HepG2 (cell line): ENCODE measurements at regions not wholly inside any gene's neighbourhood (a gene's known extent, or its start where the extent isn't known, plus 50 kb on each side); places are given as distances from the start of the nearest gene placed in this dataset.
A peak's percentile ranks its signal among the peaks of the same experiment; 100 is the strongest.

Source experiments
- ATAC-seq: fragments of 200-7000 bp; cut with Tn5 transposase; 3 replicates; pipeline ENCODE4 v1.9.1; 2020; ENCODE audit warnings: mild to moderate bottlenecking, moderate library complexity
- BruUV-seq: library from RNA; stranded (reverse); fragments of 400-500 nt; replicated peaks from 2 replicates; lab custom pipeline; 2021; lab: Mats Ljungman, UMichigan
- CTCF ChIA-PET: fragments of 300-600 bp; formaldehyde crosslinking; extraction: SDS; loops from one replicate; lab custom pipeline; 2021; ENCODE audit warnings: low total read pairs, inconsistent platforms, low intra/inter-chr PET ratio; lab: Yijun Ruan, JAX
- POLR2A ChIA-PET: fragments of 350-600 bp; sonication (Branson Sonifier 250); formaldehyde crosslinking; loops from one replicate; lab custom pipeline; 2020; ENCODE audit warnings: antibody characterized with exemption, inconsistent platforms; lab: Yijun Ruan, JAX
- DNase-seq: peaks from one replicate; pipeline ENCODE4 v3.0.0-alpha.2; 2015; ENCODE audit warnings: low spot score
- FAIRE-seq: peaks from 3 replicates; lab custom pipeline; 2011; peaks lifted over from hg19 to GRCh38; lab: Jason Lieb, UNC
- H2AFZ ChIP-seq: one replicate; pipeline ENCODE4 v1.6.1; 2011; ENCODE audit warnings: low read length, inconsistent platforms
- H3K27ac ChIP-seq: fragments of 300-600 bp; 3 replicates; pipeline ENCODE4 v1.8.0; 2011; ENCODE audit warnings: mixed run types, mild to moderate bottlenecking, mixed read lengths, low read length, inconsistent platforms; ENCODE audit not compliant: insufficient read depth; ENCODE audit errors: extremely low read length
- H3K27me3 ChIP-seq, 2 experiments: fragments of 200-600 bp in 1 of 2; 2 replicates in 1 of 2; 3 replicates in 1 of 2; pipeline versions ENCODE4 v1.6.0 to v1.8.0; 2011; ENCODE audit warnings: low read length in 2 of 2, mild to moderate bottlenecking in 2 of 2, moderate library complexity in 2 of 2, inconsistent platforms in 1 of 2; ENCODE audit not compliant: insufficient read depth in 2 of 2, control insufficient read depth in 1 of 2
- H3K36me3 ChIP-seq, 2 experiments: fragments of 200-600 bp in 1 of 2; replicated peaks in 1 of 2; 2 replicates in 1 of 2; 3 replicates in 1 of 2; pipeline versions ENCODE4 v1.5.1 to v1.8.0; 2011; ENCODE audit warnings: low read length in 2 of 2, inconsistent platforms in 1 of 2; ENCODE audit not compliant: insufficient read depth in 2 of 2, control insufficient read depth in 1 of 2
- H3K4me1 ChIP-seq: 2 replicates; pipeline ENCODE4 v1.5.1; 2012; ENCODE audit warnings: low read length, inconsistent platforms; ENCODE audit not compliant: insufficient read depth
- H3K4me2 ChIP-seq: 2 replicates; pipeline ENCODE4 v1.6.0; 2011; ENCODE audit warnings: low read depth, low read length, inconsistent platforms
- H3K4me3 ChIP-seq, 3 experiments: fragments of 200-600 bp in 1 of 3; sonication (generic), shearing (Covaris generic) in 1 of 3; replicated peaks in 1 of 3; 2 replicates each; pipeline ENCODE4 v1.5.1; 2011 to 2016; ENCODE audit warnings: low read length in 3 of 3, inconsistent platforms in 2 of 3, low read depth in 2 of 3, mild to moderate bottlenecking in 2 of 3, control low read depth in 1 of 3, mixed read lengths in 1 of 3; ENCODE audit not compliant: insufficient read depth in 1 of 3
- H3K79me2 ChIP-seq: one replicate; pipeline ENCODE4 v1.6.1; 2011; ENCODE audit warnings: low read length, inconsistent platforms; ENCODE audit not compliant: insufficient read depth
- H3K9ac ChIP-seq: 2 replicates; pipeline ENCODE4 v1.6.0; 2011; ENCODE audit warnings: mild to moderate bottlenecking, low read depth, low read length, inconsistent platforms; ENCODE audit not compliant: insufficient read depth
- H3K9me3 ChIP-seq: 2 replicates; pipeline ENCODE4 v1.5.1; 2012; ENCODE audit warnings: mild to moderate bottlenecking, low read length
- H4K20me1 ChIP-seq: 2 replicates; pipeline ENCODE4 v1.6.0; 2011; ENCODE audit warnings: inconsistent platforms, mild to moderate bottlenecking, low read length, moderate library complexity; ENCODE audit not compliant: insufficient read depth
- ATF7 ChIP-seq, 2 experiments: fragments of 450-650 bp in 1 of 2; sonication (generic) in 1 of 2; formaldehyde crosslinking in 1 of 2; IDR thresholded peaks; 2 replicates each; pipeline versions ENCODE4 v1.4.0 to v1.6.1; 2016 to 2020; ENCODE audit warnings: antibody characterized with exemption in 1 of 2, mild to moderate bottlenecking in 1 of 2, missing genetic modification reagents in 1 of 2
- CREB1 ChIP-seq, 2 experiments: fragments of 450-650 bp in 1 of 2; IDR thresholded peaks; 2 replicates each; pipeline ENCODE4 v1.6.1; 2016 to 2017; ENCODE audit warnings: control low read depth in 1 of 2, mild to moderate bottlenecking in 1 of 2, missing compliant biosample characterization in 1 of 2, missing genetic modification characterization in 1 of 2
- MXD4 ChIP-seq: IDR thresholded peaks from 2 replicates; pipeline ENCODE4 v1.6.1; 2016; ENCODE audit warnings: mild to moderate bottlenecking, missing biosample characterization, missing genetic modification reagents
- PHF8 ChIP-seq: sonication (generic); formaldehyde crosslinking; IDR thresholded peaks from 2 replicates; pipeline ENCODE4 v1.5.0; 2020; ENCODE audit warnings: missing genetic modification reagents
- SIX1 ChIP-seq: sonication (generic); formaldehyde crosslinking; IDR thresholded peaks from 2 replicates; pipeline ENCODE4 v1.4.0; 2020; ENCODE audit warnings: missing genetic modification reagents, borderline replicate concordance
- ZFP62 ChIP-seq: sonication (generic); formaldehyde crosslinking; IDR thresholded peaks from 2 replicates; pipeline ENCODE4 v1.4.0; 2020; ENCODE audit warnings: missing genetic modification reagents
- ZNF253 ChIP-seq: sonication (generic); formaldehyde crosslinking; IDR thresholded peaks from 2 replicates; pipeline ENCODE4 v1.8.0; 2022; ENCODE audit warnings: mild to moderate bottlenecking, missing genetic modification reagents, borderline replicate concordance
- ZNF343 ChIP-seq: sonication (generic); formaldehyde crosslinking; IDR thresholded peaks from 2 replicates; pipeline ENCODE4 v1.4.0; 2020; ENCODE audit warnings: mild to moderate bottlenecking, missing genetic modification reagents
- WGBS: methylation state at CpG from one replicate; pipeline ENCODE4 v1.1.6; 2017; ENCODE audit warnings: low lambda C conversion rate; 5-methylcytosine and 5-hydroxymethylcytosine counted together
- in situ Hi-C: cut with HindIII; loops from 2 replicates; pipeline ENCODE4 v1.10.0; 2017; ENCODE audit warnings: low pct_unique_long_range_greater_than_20kb; ENCODE audit not compliant: extremely low pct_ligation_motif_present
- intact Hi-C: fragments of 100-400 bp; cut with micrococcal nuclease; formaldehyde crosslinking; loops from one replicate; pipeline ENCODE4 v1.10.0; 2022; ENCODE audit not compliant: unreplicated experiment
- TF ChIP-seq, protein P1 (sequence below): sonication (generic); formaldehyde crosslinking; IDR thresholded peaks from 2 replicates; pipeline ENCODE4 v1.8.1; 2023; ENCODE audit warnings: mild to moderate bottlenecking, missing genetic modification reagents
- TF ChIP-seq, protein P2 (sequence below): sonication (generic); formaldehyde crosslinking; IDR thresholded peaks from 2 replicates; pipeline ENCODE4 v1.8.0; 2022; ENCODE audit warnings: mild to moderate bottlenecking, missing genetic modification reagents; ENCODE audit not compliant: insufficient replicate concordance

DNA sequence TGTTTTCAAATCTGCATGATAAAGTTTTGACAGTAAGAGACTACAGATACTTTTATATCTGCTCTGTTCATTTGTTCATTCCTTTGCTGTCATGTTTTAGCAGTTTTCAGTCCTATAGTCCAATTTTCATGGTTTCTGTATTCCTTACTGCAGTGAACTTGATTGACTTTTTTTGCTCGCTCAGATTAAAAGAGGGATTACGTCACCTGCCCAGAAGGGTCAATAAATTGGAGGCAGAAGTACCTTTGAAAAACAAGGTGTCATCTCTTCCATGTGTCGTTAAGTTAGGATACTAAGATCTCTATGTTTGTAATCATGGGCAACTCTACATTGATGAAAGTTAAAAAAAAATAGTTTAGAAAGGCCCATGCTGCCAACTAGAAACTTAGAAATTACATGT, 250.1 kb upstream of the SMIM31 start:
- CTCF ChIA-PET: no interaction called here
- H4K20me1 ChIP-seq: no peaks in the 10 kb centered on the region
- peak; percentile 92 for TF ChIP-seq ATF7 (IDR thresholded peaks at IDR 0.05)
- no peak for TF ChIP-seq ATF7 (CRISPR knock-in tag; IDR thresholded peaks at IDR 0.05)
- no peak for TF ChIP-seq ZNF343 (CRISPR knock-in tag)
- no peak for TF ChIP-seq SIX1 (CRISPR knock-in tag)
- TF ChIP-seq CREB1 (IDR thresholded peaks at IDR 0.05): peak; percentile 60
- no peak for TF ChIP-seq CREB1 (CRISPR knock-in tag; IDR thresholded peaks at IDR 0.05)
- TF ChIP-seq ZNF253 (CRISPR knock-in tag): no peak
- TF ChIP-seq PHF8 (CRISPR knock-in tag): no peak
- H3K4me1 ChIP-seq: no peaks in the 10 kb centered on the region
- intact Hi-C loops: no loop called here
- no peak for ATAC-seq
- POLR2A ChIA-PET: no interaction called here
- no peak for FAIRE-seq
- no TSS peak for BruUV-seq
- H3K4me2 ChIP-seq: no peak overlapping the region
- in situ Hi-C loops: no loop called here
- no peaks in the 10 kb centered on the region for H3K27me3 ChIP-seq
- no peaks in the 10 kb centered on the region for H3K9me3 ChIP-seq
- 3% methylated on average over 3 of the region's 3 CpGs for WGBS
- H3K79me2 ChIP-seq: no peaks in the 10 kb centered on the region
- H3K4me3 ChIP-seq: no peak overlapping the region
- H3K27ac ChIP-seq: no peak overlapping the region
- H3K9ac ChIP-seq: no peak overlapping the region
- no peaks in the 10 kb centered on the region for H3K36me3 ChIP-seq
- no peak for DNase-seq
- H2AFZ ChIP-seq: no peak overlapping the region

DNA sequence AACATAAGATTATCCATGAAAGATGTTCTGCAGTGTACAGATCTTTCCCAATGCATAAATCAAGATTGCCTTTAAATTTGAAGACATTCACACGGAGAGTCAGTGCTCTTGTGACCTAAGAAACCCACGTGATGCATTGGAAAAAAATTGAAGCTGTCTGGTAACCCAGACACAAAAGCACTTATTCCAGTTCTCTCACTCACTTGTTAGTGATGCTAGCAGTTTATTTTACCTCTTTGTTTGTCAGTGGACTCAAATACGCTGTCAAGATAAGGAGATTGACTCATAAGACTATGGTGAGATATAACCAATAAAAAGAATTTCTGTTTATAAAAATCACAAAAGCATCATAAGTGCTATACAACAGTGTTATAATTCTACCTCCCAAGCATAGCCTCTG, 245.8 kb upstream of the SMIM31 start:
- BruUV-seq: no TSS peak
- ATAC-seq (no peak), DNase-seq (no peak), FAIRE-seq (no peak)
- 3% methylated on average over 3 of the region's 3 CpGs for WGBS
- no peaks in the 10 kb centered on the region for H3K36me3 ChIP-seq
- H4K20me1 ChIP-seq: no peaks in the 10 kb centered on the region
- no peaks in the 10 kb centered on the region for H3K9me3 ChIP-seq
- POLR2A ChIA-PET: no interaction called here
- H3K79me2 ChIP-seq: no peaks in the 10 kb centered on the region
- no peaks in the 10 kb centered on the region for H3K4me1 ChIP-seq
- in situ Hi-C loops: no loop called here
- H3K27me3 ChIP-seq: no peaks in the 10 kb centered on the region
- no peak overlapping the region for H3K4me2 ChIP-seq
- no peak overlapping the region for H3K9ac ChIP-seq
- no peak for TF ChIP-seq ZFP62
- no peak for TF ChIP-seq MXD4 (CRISPR knock-in tag)
- TF ChIP-seq, protein P1, sequence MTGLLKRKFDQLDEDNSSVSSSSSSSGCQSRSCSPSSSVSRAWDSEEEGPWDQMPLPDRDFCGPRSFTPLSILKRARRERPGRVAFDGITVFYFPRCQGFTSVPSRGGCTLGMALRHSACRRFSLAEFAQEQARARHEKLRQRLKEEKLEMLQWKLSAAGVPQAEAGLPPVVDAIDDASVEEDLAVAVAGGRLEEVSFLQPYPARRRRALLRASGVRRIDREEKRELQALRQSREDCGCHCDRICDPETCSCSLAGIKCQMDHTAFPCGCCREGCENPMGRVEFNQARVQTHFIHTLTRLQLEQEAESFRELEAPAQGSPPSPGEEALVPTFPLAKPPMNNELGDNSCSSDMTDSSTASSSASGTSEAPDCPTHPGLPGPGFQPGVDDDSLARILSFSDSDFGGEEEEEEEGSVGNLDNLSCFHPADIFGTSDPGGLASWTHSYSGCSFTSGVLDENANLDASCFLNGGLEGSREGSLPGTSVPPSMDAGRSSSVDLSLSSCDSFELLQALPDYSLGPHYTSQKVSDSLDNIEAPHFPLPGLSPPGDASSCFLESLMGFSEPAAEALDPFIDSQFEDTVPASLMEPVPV (CRISPR knock-in tag): no peak
- TF ChIP-seq, protein P2, sequence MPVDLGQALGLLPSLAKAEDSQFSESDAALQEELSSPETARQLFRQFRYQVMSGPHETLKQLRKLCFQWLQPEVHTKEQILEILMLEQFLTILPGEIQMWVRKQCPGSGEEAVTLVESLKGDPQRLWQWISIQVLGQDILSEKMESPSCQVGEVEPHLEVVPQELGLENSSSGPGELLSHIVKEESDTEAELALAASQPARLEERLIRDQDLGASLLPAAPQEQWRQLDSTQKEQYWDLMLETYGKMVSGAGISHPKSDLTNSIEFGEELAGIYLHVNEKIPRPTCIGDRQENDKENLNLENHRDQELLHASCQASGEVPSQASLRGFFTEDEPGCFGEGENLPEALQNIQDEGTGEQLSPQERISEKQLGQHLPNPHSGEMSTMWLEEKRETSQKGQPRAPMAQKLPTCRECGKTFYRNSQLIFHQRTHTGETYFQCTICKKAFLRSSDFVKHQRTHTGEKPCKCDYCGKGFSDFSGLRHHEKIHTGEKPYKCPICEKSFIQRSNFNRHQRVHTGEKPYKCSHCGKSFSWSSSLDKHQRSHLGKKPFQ (CRISPR knock-in tag): no peak
- TF ChIP-seq, all 625 proteins: peak for 0
- Histone ChIP-seq H3K27ac (no peak overlapping the region), H2AFZ (no peak overlapping the region), H3K4me3 (no peak overlapping the region)
- CTCF ChIA-PET: no interaction called here
- intact Hi-C loops: no loop called here
